ENCODE measurements at regions not wholly inside any gene's neighbourhood (a gene's known extent, or its start where the extent isn't known, plus 50 kb on each side); places are given as distances from the start of the nearest gene placed in this dataset.

DNA sequence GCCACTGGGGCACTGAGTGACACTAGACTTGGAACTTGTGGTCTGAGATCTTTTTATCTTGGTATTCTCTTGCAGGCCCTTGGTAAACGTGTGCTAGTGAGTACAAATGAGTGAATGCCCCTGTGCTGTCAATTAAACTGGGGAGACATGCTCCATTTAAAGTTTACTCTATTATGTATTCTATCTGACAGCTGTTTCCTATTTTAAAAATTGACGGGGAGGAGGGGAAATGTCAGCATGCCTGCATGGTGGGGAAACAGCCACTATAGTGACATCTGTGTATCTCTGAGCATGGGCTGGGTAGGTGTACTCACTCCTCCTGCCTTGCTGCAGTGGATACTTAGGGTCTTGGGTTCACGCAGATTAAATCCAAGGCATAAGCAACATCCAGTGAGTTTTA is 59.0 kb upstream of the IKBKE start:
- peak; percentile 31 for DNase-seq

DNA sequence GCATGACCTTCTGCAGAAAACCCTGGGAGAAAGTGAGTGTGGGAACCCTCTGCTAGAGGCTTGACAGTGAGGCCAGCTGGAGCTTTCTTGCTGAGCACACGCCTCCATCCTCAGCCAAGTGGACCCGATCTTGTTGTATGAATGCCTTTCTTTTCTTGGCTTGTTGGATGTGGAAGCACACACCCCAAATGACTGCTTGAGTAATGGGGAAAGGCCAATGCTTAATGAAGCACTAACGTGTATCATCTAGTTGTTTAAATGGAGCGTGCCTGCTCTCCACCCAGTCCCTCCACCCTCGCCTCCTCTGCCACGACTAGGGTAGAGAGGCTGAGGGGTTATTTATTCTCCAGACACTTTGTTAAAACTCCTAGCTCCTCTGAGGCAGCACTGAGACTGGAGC is 54.3 kb upstream of the IKBKE start:
- DNase-seq: peak; percentile 24

DNA sequence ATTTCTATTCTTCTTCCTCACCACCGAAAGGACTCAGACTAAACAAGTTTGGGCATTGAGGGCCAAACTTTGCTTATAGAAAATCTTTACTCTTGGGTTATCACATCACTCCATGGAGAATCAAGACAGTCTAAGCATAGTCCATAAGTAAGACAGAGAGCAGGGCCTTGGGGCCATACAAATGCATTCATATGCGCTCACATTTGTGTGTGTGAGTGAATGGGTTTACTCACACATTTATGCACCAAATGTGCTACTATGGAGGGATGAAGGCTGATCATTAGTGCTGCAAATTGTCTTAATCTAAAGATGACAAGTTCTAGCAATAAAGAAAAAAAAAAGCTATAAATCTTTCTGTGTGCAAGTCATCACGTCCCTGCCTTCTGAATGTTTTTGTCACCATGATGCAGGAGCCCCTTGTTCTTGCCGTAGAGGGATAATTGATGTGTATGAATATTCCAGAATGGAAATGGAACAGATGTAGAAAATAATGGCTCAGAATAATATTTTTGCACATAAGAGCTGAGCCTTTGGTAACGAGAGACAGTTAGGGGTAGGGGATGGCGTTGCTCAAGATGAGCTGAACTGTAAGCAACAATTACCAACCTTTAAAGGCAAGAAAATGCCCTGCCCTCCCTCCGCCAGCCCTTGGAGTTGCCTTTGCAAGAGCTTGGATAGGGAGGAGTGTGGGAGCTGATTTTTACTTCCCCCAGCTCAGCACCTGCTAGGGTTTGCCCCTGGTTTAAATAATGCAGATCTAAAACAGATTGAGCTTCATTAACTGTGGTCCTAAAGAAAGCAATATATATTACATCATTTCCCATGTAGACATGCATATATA is 52.3 kb upstream of the IKBKE start:
- no peak for DNase-seq

DNA sequence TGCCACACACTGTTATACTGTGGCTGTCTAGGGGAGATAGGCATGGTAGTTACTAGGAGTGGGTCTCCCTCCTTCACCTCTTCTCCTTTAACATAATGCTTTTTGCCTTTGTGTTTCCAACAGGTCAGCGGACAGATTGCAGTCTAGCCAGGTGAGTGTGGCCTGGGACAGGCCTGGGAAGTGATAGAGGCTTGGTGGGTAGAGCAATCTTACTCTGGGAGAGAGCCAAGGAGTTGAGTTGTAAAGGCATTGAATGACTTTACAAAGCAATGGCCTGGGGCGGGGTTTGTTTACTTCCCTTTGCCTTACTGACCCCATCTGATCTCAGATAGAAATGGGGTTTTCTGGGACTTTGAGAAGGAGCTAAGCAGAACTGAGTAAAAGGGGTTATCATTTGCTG is 51.0 kb upstream of the IKBKE start:
- no peak for DNase-seq

DNA sequence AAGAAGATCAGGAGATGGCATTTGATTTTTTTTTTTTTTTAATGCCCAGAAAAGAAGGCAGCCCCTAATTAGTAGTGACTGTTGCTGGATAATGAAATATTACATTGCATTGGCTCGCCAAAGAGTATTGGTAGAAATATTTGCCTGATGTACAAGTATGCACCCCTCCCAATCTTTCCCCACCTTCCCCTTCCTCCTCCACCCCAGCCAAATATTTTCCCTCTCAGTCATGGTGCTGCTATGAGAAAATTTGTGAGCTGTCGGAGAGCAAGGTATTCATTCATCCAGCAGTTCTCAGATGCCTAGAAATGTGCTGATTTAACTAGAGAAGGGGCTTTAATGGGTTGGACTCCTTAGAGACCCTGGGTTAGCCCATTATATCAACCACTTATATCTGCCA is 50.5 kb upstream of the IKBKE start:
- no peak for DNase-seq

DNA sequence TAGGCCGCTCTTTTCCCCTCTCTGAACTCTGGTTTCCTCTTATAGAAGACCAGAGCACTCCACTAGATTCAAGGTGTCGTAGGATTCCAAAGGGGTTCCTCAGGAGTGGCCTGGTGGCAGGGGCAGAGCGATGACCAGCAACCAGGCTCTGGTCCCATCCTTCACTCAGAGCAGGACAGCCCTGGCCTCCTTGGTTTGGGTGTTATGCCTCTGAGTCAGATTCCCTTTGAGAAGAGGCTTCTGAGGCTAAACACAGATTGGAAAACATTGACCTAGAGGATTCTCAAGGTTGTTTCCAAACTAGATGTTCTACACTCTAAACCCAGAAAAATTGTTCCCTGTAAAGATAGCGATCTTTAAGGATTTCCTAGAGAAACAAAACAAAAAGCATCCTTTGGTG is 49.8 kb upstream of the IKBKE start:
- no peak for DNase-seq

Measured in NCI-H2171 (cell line).